GM23248 (cell line): ENCODE measurements at regions not wholly inside any gene's neighbourhood (a gene's known extent, or its start where the extent isn't known, plus 50 kb on each side); places are given as distances from the start of the nearest gene placed in this dataset.

Experiments used
- DNase-seq: peaks from one replicate; pipeline ENCODE4 v3.0.0-alpha.2; 2015
- H2AFZ ChIP-seq: fragments of 200-600 bp; sonication (generic); 2 replicates; pipeline ENCODE4 v1.6.1; 2016; ENCODE audit warnings: antibody characterized with exemption
- H3F3A ChIP-seq: fragments of 200-600 bp; sonication (generic); 2 replicates; pipeline ENCODE4 v1.6.1; 2016; ENCODE audit warnings: mild to moderate bottlenecking, antibody characterized with exemption, mixed run types; ENCODE audit not compliant: insufficient read depth
- H3K27ac ChIP-seq: fragments of 200-600 bp; sonication (generic); 2 replicates; pipeline ENCODE4 v1.5.1; 2016; ENCODE audit warnings: mild to moderate bottlenecking
- H3K27me3 ChIP-seq: fragments of 200-600 bp; sonication (generic); replicated peaks from 2 replicates; pipeline ENCODE4 v1.6.1; 2016; ENCODE audit warnings: mild to moderate bottlenecking; ENCODE audit not compliant: insufficient read depth
- H3K36me3 ChIP-seq: fragments of 200-600 bp; sonication (generic); 2 replicates; pipeline ENCODE4 v1.6.1; 2016; ENCODE audit warnings: low read depth, mild to moderate bottlenecking
- H3K4me1 ChIP-seq: fragments of 200-600 bp; sonication (generic); 2 replicates; pipeline ENCODE4 v1.6.1; 2016; ENCODE audit warnings: mild to moderate bottlenecking; ENCODE audit not compliant: insufficient read depth
- H3K4me2 ChIP-seq: fragments of 200-600 bp; sonication (generic); one replicate; pipeline ENCODE4 v1.6.1; 2016; ENCODE audit warnings: mild to moderate bottlenecking; ENCODE audit not compliant: unreplicated experiment
- H3K4me3 ChIP-seq: fragments of 200-600 bp; sonication (generic); 2 replicates; pipeline ENCODE4 v1.5.1; 2016; ENCODE audit warnings: mild to moderate bottlenecking
- H3K79me2 ChIP-seq: fragments of 200-600 bp; sonication (generic); 2 replicates; pipeline ENCODE4 v1.6.1; 2016; ENCODE audit warnings: mild to moderate bottlenecking; ENCODE audit not compliant: insufficient read depth
- H3K9ac ChIP-seq: fragments of 200-600 bp; sonication (generic); 2 replicates; pipeline ENCODE4 v1.6.1; 2016; ENCODE audit warnings: mild to moderate bottlenecking
- H3K9me2 ChIP-seq: fragments of 200-600 bp; sonication (generic); 2 replicates; pipeline ENCODE4 v1.6.1; 2016; ENCODE audit warnings: mixed run types, mild to moderate bottlenecking, moderate library complexity; ENCODE audit not compliant: insufficient read depth
- H3K9me3 ChIP-seq: fragments of 200-600 bp; sonication (generic); one replicate; pipeline ENCODE4 v1.6.1; 2017; ENCODE audit warnings: low read depth
- H4K20me1 ChIP-seq: fragments of 200-600 bp; sonication (generic); 2 replicates; pipeline ENCODE4 v1.6.0; 2016; ENCODE audit not compliant: insufficient read depth
- EZH2 ChIP-seq: fragments of 200-600 bp; sonication (generic); IDR thresholded peaks from 2 replicates; pipeline ENCODE4 v1.6.1; 2018; ENCODE audit warnings: antibody characterized with exemption, mild to moderate bottlenecking; ENCODE audit not compliant: insufficient read depth, poor library complexity, severe bottlenecking
- EZH2phosphoT487 ChIP-seq: fragments of 200-600 bp; sonication (generic); IDR thresholded peaks from 2 replicates; pipeline ENCODE4 v1.6.1; 2018; ENCODE audit warnings: antibody characterized with exemption, moderate library complexity, mild to moderate bottlenecking, low read depth; ENCODE audit not compliant: insufficient read depth
- WGBS, 2 experiments: methylation state at CpG; one replicate each; pipeline ENCODE4 v1.1.6; 2015 to 2017; ENCODE audit warnings: low lambda C conversion rate in 2 of 2, low coverage in 1 of 2; ENCODE audit errors: missing lambda C conversion rate in 2 of 2; 5-methylcytosine and 5-hydroxymethylcytosine counted together
- in situ Hi-C: fragments of 300-500 bp; cut with MboI; formaldehyde crosslinking; loops from 2 replicates; pipeline ENCODE4 v1.15.0; 2020

DNA sequence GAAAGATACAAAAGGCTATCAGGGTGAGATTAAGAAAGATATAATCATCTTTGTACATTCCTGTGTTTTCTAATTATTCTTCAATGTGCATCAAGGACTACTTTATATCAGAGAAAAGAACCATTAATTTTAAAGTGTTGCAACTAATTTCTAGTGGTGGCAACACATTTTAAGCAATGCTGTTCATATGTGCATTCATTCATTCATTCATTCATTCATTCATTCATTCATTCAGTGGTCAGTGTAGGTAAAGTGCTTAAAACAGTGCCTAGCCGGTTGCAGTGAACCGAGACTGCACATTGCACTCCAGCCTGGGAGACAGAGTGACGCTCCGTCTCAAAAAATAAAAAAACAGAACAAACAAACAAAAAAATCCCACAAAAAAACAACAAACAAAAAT lies 155.7 kb upstream of the ZNF536 start:
- DNase-seq: no peak
- Histone ChIP-seq H3K27ac (no peak overlapping the region), H3F3A (no peaks in the 10 kb centered on the region), H3K36me3 (no peaks in the 10 kb centered on the region), H3K4me3 (no peak overlapping the region), H3K4me1 (no peaks in the 10 kb centered on the region), H3K79me2 (no peaks in the 10 kb centered on the region), H3K4me2 (no peak overlapping the region), H3K9me2 (no peaks in the 10 kb centered on the region), H3K9ac (no peak overlapping the region), H4K20me1 (no peaks in the 10 kb centered on the region), H3K9me3 (no peaks in the 10 kb centered on the region), H3K27me3 (peaks cover 5% of the 10 kb centered on the region; the same call in 1 of the 2 replicates), H2AFZ (no peak overlapping the region)
- TF ChIP-seq EZH2phosphoT487 (no peak), EZH2 (no peak)
- in situ Hi-C loops: loop anchor here (10.0 kb wide), 1 partner anchor 438 kb away; no protein-coding TSS in a partner anchor
- 93 to 95% methylated on average over 4 of the region's 4 CpGs for WGBS, 2 experiments

DNA sequence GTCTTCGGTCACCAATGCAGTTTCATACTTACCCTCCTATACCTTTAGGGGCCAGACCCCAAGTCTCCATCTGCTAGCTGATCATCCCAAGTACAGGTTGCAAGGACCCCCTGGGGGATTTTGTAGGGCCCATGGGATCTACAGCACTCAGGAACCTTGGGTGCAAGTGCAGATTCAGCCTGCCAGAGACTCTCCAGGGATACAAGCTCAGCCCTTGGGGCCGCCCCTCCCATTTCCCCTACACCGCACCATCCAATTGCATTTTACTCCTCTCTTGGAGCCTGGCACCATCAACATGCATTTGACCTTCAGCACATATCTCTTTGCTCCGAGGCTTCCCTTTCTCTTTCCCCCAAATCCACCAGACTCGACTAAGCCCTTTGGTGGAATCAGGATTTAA lies 154.7 kb upstream of the ZNF536 start:
- no peaks in the 10 kb centered on the region for H3K9me3 ChIP-seq
- no peaks in the 10 kb centered on the region for H3K4me1 ChIP-seq
- in situ Hi-C loops: loop anchor here (10.0 kb wide), 1 partner anchor 437 kb away; no protein-coding TSS in a partner anchor
- no peak overlapping the region for H3K27ac ChIP-seq
- no peak overlapping the region for H3K4me3 ChIP-seq
- WGBS, 2 experiments: 81 to 82% methylated on average over 5 of the region's 5 CpGs
- H3F3A ChIP-seq: no peaks in the 10 kb centered on the region
- H3K9me2 ChIP-seq: no peaks in the 10 kb centered on the region
- H3K36me3 ChIP-seq: no peaks in the 10 kb centered on the region
- DNase-seq: no peak
- H3K9ac ChIP-seq: no peak overlapping the region
- no peak for TF ChIP-seq EZH2
- TF ChIP-seq EZH2phosphoT487: no peak
- no peak overlapping the region for H3K4me2 ChIP-seq
- H3K27me3 ChIP-seq: no peaks in the 10 kb centered on the region; the same call in 1 of the 2 replicates
- no peaks in the 10 kb centered on the region for H4K20me1 ChIP-seq
- H2AFZ ChIP-seq: no peak overlapping the region
- no peaks in the 10 kb centered on the region for H3K79me2 ChIP-seq

DNA sequence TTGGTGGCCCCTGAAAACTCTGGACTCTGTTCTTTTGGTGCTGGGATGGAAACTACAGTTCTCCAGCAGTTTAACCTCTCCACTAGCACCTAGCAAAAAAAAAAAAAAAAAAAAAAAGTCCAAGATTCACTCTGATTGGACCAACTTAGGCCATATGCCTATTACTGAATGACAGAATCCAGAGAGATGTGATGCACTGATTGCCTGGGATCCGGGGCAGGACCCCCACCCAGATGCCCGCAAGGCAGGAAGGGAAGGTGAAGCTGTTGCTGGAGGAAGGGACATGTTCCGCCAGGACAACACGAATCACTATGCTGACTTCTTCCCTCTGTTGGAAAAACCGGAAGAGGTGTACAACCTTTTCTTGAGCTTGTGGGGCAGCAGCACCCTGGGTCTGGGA lies 152.5 kb upstream of the ZNF536 start:
- no peak for TF ChIP-seq EZH2
- TF ChIP-seq EZH2phosphoT487: no peak

GRCh38 chr19:30221176-30221575 lies 151.0 kb upstream of the ZNF536 start:
- no peak overlapping the region for H3K4me2 ChIP-seq
- peaks cover 4% of the 10 kb centered on the region; the same call in 1 of the 2 replicates for H3F3A ChIP-seq
- in situ Hi-C loops: no loop called here
- no peak overlapping the region for H2AFZ ChIP-seq
- TF ChIP-seq EZH2 (no peak), EZH2phosphoT487 (no peak)
- no peaks in the 10 kb centered on the region for H4K20me1 ChIP-seq
- H3K9me3 ChIP-seq: no peaks in the 10 kb centered on the region
- no peak for DNase-seq
- H3K4me3 ChIP-seq: no peak overlapping the region
- no peak overlapping the region for H3K9ac ChIP-seq
- 0 out of 2 replicates have a peak, but pooled peaks cover 7% of the 10 kb centered on the region for H3K27me3 ChIP-seq
- H3K79me2 ChIP-seq: no peaks in the 10 kb centered on the region
- 0 out of 2 replicates have a peak, but pooled peaks cover 5% of the 10 kb centered on the region for H3K4me1 ChIP-seq
- no peaks in the 10 kb centered on the region for H3K36me3 ChIP-seq
- 82 to 84% methylated on average over 6 of the region's 6 CpGs for WGBS, 2 experiments
- H3K9me2 ChIP-seq: no peaks in the 10 kb centered on the region
- no peak overlapping the region for H3K27ac ChIP-seq

More for the DNA sequence above, 152.5 kb upstream of the ZNF536 start:
- Histone ChIP-seq H3K9me2 (no peaks in the 10 kb centered on the region), H2AFZ (no peak overlapping the region), H3F3A (no peaks in the 10 kb centered on the region), H3K79me2 (no peaks in the 10 kb centered on the region), H3K9ac (no peak overlapping the region), H3K27me3 (peaks cover 5% of the 10 kb centered on the region; the same call in 1 of the 2 replicates), H3K4me3 (no peak overlapping the region), H4K20me1 (no peaks in the 10 kb centered on the region), H3K4me1 (no peaks in the 10 kb centered on the region), H3K4me2 (no peak overlapping the region), H3K9me3 (no peaks in the 10 kb centered on the region), H3K36me3 (no peaks in the 10 kb centered on the region), H3K27ac (no peak overlapping the region)
- WGBS, 2 experiments: 63 to 70% methylated on average over 5 of the region's 5 CpGs
- in situ Hi-C loops: loop anchor here (10.0 kb wide), 1 partner anchor 435 kb away; no protein-coding TSS in a partner anchor
- DNase-seq: no peak
